Bone marrow (tissue), 2 donors: ENCODE measurements at regions not wholly inside any gene's neighbourhood (a gene's known extent, or its start where the extent isn't known, plus 50 kb on each side); places are given as distances from the start of the nearest gene placed in this dataset.

Source experiments
- DNase-seq, 2 donors: peaks; one replicate each; lab custom pipeline; 2025; lab: John Stamatoyannopoulos, UW

GRCh38 chrX:150164971-150165600 lies 198.0 kb upstream of the MAMLD1 start:
- no peak for DNase-seq

- no peak for DNase-seq
Measured at GRCh38 chrX:150165776-150166610, 197.1 kb upstream of the MAMLD1 start.

- no peak for DNase-seq
Measured at GRCh38 chrX:150167482-150168324, 195.4 kb upstream of the MAMLD1 start.

GRCh38 chrX:150182161-150182560 lies 181.0 kb upstream of the MAMLD1 start:
- DNase-seq: no peak

GRCh38 chrX:150184491-150184890 lies 178.6 kb upstream of the MAMLD1 start:
- DNase-seq: no peak

GRCh38 chrX:150185766-150186165 lies 177.4 kb upstream of the MAMLD1 start:
- no peak for DNase-seq

GRCh38 chrX:150192816-150193215 lies 170.3 kb upstream of the MAMLD1 start:
- no peak for DNase-seq

GRCh38 chrX:150196285-150196684 lies 166.8 kb upstream of the MAMLD1 start:
- no peak for DNase-seq

- no peak for DNase-seq
Measured at GRCh38 chrX:150197388-150197787, 165.7 kb upstream of the MAMLD1 start.

- DNase-seq: no peak
Measured at GRCh38 chrX:150198776-150199175, 164.3 kb upstream of the MAMLD1 start.

- DNase-seq: no peak
Measured at GRCh38 chrX:150199181-150199580, 163.9 kb upstream of the MAMLD1 start.

- DNase-seq: no peak
Measured at GRCh38 chrX:150199803-150200202, 163.3 kb upstream of the MAMLD1 start.

GRCh38 chrX:150200361-150200760 lies 162.8 kb upstream of the MAMLD1 start:
- DNase-seq: no peak

- peak in 1 of 2 donors; percentile 10 for DNase-seq
Measured at GRCh38 chrX:150200820-150201287, 162.3 kb upstream of the MAMLD1 start.

- DNase-seq: no peak
Measured at GRCh38 chrX:150201391-150201790, 161.7 kb upstream of the MAMLD1 start.

- no peak for DNase-seq
Measured at GRCh38 chrX:150201841-150202240, 161.3 kb upstream of the MAMLD1 start.

- DNase-seq: no peak
Measured at GRCh38 chrX:150202641-150203247, 160.4 kb upstream of the MAMLD1 start.

GRCh38 chrX:150203248-150203645 lies 159.9 kb upstream of the MAMLD1 start:
- DNase-seq: no peak

- DNase-seq: no peak
Measured at GRCh38 chrX:150205011-150205410, 158.1 kb upstream of the MAMLD1 start.

GRCh38 chrX:150207733-150208132 lies 155.4 kb upstream of the MAMLD1 start:
- DNase-seq: no peak

- DNase-seq: no peak
Measured at GRCh38 chrX:150211988-150212387, 151.1 kb upstream of the MAMLD1 start.
